ENCODE measurements at regions not wholly inside any gene's neighbourhood (a gene's known extent, or its start where the extent isn't known, plus 50 kb on each side); places are given as distances from the start of the nearest gene placed in this dataset.

DNA sequence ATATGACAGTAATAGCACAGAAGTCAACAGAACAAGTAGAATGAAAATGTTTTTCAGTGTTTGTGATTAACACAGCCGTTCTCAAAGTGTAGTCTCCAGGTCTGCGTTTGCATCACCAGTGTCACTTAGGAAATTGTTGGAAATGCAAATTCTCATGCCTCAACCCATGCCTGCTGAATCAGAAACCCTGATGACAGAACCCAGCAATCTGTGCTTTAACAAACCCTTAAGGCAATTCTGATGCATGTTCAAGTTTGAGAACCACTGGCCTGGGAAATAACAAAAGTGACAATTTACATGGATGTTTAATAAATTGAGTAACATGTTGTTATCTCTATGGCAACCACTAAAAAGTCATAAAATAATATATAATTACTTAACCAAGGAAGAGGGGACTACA is 103.1 kb upstream of the ATP11B start:
- no peaks in the 10 kb centered on the region for H3K9me3 ChIP-seq (replicated peaks; ENCODE audit: control insufficient read depth, low read depth, low read length)
- H3K4me1 ChIP-seq (ENCODE audit: control insufficient read depth, insufficient read depth, low read length): no peaks in the 10 kb centered on the region
- no peaks in the 10 kb centered on the region for H3K36me3 ChIP-seq (ENCODE audit: control insufficient read depth, insufficient read depth, low read length)
- H3K27ac ChIP-seq (ENCODE audit: low read length): no peak overlapping the region
- 60% methylated on average over 1 of the region's 2 CpGs for WGBS (ENCODE audit: insufficient coverage)
- H3K4me3 ChIP-seq (ENCODE audit: low read length): no peak overlapping the region
- peaks cover 5% of the 10 kb centered on the region for H3K27me3 ChIP-seq (ENCODE audit: control insufficient read depth, insufficient read depth, low read length)
- no peak for DNase-seq

DNA sequence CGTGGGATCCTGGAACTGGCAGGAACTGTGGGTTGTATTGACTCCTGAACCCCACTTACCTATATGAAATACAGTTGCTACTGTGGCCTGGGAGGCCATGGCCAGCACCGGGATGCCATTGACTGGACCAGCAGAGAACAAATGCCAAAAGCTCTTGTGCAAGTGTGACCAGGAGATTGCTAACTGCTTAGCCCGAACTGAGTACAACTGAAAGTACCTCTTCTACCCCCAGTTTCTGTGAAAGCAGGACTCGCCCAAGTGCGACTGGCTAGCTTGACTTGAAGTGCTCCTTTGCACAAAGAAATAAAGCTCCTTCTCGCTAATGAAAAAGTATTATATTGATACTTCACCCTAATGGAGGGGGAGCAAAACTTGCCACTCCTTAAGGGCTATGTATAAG is 101.3 kb upstream of the ATP11B start:
- no peaks in the 10 kb centered on the region for H3K36me3 ChIP-seq (ENCODE audit: control insufficient read depth, insufficient read depth, low read length)
- H3K4me1 ChIP-seq (ENCODE audit: control insufficient read depth, insufficient read depth, low read length): no peaks in the 10 kb centered on the region
- no peak overlapping the region for H3K4me3 ChIP-seq (ENCODE audit: low read length)
- peaks cover 4% of the 10 kb centered on the region for H3K27me3 ChIP-seq (ENCODE audit: control insufficient read depth, insufficient read depth, low read length)
- no peaks in the 10 kb centered on the region for H3K9me3 ChIP-seq (replicated peaks; ENCODE audit: control insufficient read depth, low read depth, low read length)
- H3K27ac ChIP-seq (ENCODE audit: low read length): no peak overlapping the region
- DNase-seq: no peak
- 84% methylated on average over 2 of the region's 6 CpGs for WGBS (ENCODE audit: insufficient coverage)

DNA sequence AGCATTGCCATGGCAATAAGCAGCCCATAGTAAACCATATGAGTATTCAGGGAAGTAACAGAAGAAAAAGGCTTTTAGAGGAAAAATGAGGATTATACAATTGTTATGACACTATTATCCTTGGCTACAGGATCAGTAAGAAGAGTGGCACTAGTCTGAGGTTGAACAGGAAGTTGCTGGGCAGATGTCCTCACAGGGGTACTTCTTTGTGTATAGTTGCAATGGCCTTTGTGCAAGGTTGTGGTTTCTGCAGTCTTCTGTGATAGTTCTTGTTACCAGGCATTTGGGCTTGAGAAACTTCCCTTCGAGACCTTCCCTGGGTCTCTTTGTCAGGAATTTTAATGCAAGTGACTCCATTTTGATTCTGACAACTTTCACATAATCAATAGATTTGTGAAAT is 100.6 kb upstream of the ATP11B start:
- H3K9me3 ChIP-seq (replicated peaks; ENCODE audit: control insufficient read depth, low read depth, low read length): no peaks in the 10 kb centered on the region
- no peaks in the 10 kb centered on the region for H3K4me1 ChIP-seq (ENCODE audit: control insufficient read depth, insufficient read depth, low read length)
- WGBS (ENCODE audit: insufficient coverage): no CpG with 5 or more reads among the region's 1 CpG
- H3K36me3 ChIP-seq (ENCODE audit: control insufficient read depth, insufficient read depth, low read length): no peaks in the 10 kb centered on the region
- DNase-seq: no peak
- H3K4me3 ChIP-seq (ENCODE audit: low read length): no peak overlapping the region
- no peaks in the 10 kb centered on the region for H3K27me3 ChIP-seq (ENCODE audit: control insufficient read depth, insufficient read depth, low read length)
- H3K27ac ChIP-seq (ENCODE audit: low read length): no peak overlapping the region

DNA sequence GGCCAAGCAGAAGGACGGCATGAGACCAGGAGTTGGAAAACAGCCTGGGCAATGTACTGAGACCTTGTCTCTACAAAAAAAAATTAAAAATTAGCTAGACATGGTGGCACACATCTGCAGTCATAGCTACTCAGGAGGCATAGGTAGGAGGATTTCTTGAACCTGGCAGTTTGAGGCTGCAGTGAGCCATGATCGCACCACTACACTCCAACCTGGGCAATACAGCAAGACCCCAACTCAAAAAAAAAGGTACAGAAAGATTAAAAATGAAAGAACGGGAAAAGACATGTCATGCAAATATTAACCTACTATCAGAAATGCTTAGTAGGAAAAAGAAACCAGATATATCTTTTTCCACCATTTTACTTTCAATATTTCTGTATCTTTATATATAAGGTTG is 99.6 kb upstream of the ATP11B start:
- Histone ChIP-seq H3K27me3 (ENCODE audit: control insufficient read depth, insufficient read depth, low read length) (no peaks in the 10 kb centered on the region), H3K4me1 (ENCODE audit: control insufficient read depth, insufficient read depth, low read length) (no peaks in the 10 kb centered on the region), H3K9me3 (replicated peaks; ENCODE audit: control insufficient read depth, low read depth, low read length) (no peaks in the 10 kb centered on the region), H3K27ac (ENCODE audit: low read length) (no peak overlapping the region), H3K4me3 (ENCODE audit: low read length) (no peak overlapping the region), H3K36me3 (ENCODE audit: control insufficient read depth, insufficient read depth, low read length) (no peaks in the 10 kb centered on the region)
- no peak for DNase-seq
- WGBS (ENCODE audit: insufficient coverage): no CpG with 5 or more reads among the region's 3 CpGs

DNA sequence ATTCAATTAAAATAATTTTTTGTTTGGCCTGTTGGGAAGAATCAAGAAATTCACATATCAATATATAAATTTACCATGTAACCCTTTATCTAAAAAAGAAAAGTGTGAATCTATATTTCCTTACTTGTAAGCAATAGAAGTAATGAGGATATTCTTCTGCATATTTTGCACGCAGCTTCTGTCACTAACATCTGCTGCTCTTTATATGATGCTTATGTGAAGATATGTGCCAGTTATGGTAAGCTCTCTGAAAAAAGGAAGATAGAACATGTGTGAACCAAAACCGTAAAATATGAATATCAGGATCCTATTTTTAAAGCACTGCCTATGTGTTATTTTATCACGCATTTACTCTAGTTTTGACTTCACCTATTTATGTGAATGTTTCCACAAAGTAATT is 96.4 kb upstream of the ATP11B start:
- DNase-seq: no peak
- 36% methylated on average over 1 of the region's 3 CpGs for WGBS (ENCODE audit: insufficient coverage)
- Histone ChIP-seq H3K27ac (ENCODE audit: low read length) (no peak overlapping the region), H3K27me3 (ENCODE audit: control insufficient read depth, insufficient read depth, low read length) (no peaks in the 10 kb centered on the region), H3K9me3 (replicated peaks; ENCODE audit: control insufficient read depth, low read depth, low read length) (no peaks in the 10 kb centered on the region), H3K36me3 (ENCODE audit: control insufficient read depth, insufficient read depth, low read length) (no peaks in the 10 kb centered on the region), H3K4me3 (ENCODE audit: low read length) (no peak overlapping the region), H3K4me1 (ENCODE audit: control insufficient read depth, insufficient read depth, low read length) (no peaks in the 10 kb centered on the region)

DNA sequence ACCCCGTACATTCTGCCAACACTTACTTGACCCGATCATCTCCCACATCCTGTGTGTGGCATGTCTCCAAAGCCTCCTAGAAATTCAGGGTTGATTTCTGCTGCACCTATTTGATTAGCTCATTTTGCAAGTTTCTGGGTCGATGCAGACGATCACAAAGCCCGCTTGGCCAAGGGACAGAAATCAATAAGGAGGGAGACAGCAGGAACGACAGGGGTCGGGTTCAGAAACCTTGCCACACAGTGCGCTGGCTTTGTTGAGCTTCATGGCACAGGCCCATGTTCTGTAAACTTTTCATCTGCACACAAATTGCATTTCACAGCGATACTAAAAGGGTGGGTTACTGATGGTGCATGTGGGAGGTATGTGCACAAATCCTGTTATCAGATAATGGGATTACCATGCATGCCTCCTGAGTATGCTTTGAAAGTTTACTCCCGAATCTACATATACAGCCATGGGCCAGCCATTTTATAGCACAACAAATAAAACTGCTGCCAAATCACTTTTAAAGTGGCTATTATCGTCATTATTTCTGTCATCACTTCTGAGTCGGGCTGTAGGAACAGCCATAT is 95.9 kb upstream of the ATP11B start:
- Histone ChIP-seq H3K9me3 (replicated peaks; ENCODE audit: control insufficient read depth, low read depth, low read length) (no peaks in the 10 kb centered on the region), H3K27ac (ENCODE audit: low read length) (no peak overlapping the region), H3K36me3 (ENCODE audit: control insufficient read depth, insufficient read depth, low read length) (no peaks in the 10 kb centered on the region), H3K27me3 (ENCODE audit: control insufficient read depth, insufficient read depth, low read length) (no peaks in the 10 kb centered on the region), H3K4me1 (ENCODE audit: control insufficient read depth, insufficient read depth, low read length) (no peaks in the 10 kb centered on the region), H3K4me3 (ENCODE audit: low read length) (no peak overlapping the region)
- 49% methylated on average over 8 of the region's 12 CpGs for WGBS (ENCODE audit: insufficient coverage)
- no peak for DNase-seq

DNA sequence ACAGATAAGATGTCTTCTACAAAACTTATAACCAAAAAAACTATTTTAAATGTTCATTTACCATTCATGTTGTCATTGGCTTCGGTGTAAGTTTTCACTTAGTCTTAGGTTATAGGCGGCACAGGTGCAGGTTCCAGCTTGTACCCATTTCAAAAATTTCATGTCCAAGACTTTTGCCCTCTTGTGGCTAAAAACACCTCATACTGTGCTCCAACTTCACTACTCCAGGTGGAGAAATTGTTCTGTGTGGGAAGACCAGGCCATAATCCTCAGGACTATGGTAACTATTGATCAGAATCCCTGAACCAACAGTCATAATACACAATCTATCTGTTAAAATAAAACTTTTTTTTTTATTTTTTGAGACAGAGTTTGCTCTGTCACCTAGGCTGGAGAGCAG is 95.2 kb upstream of the ATP11B start:
- no peaks in the 10 kb centered on the region for H3K36me3 ChIP-seq (ENCODE audit: control insufficient read depth, insufficient read depth, low read length)
- H3K27ac ChIP-seq (ENCODE audit: low read length): no peak overlapping the region
- no peaks in the 10 kb centered on the region for H3K27me3 ChIP-seq (ENCODE audit: control insufficient read depth, insufficient read depth, low read length)
- H3K4me3 ChIP-seq (ENCODE audit: low read length): no peak overlapping the region
- DNase-seq: no peak
- no peaks in the 10 kb centered on the region for H3K4me1 ChIP-seq (ENCODE audit: control insufficient read depth, insufficient read depth, low read length)
- H3K9me3 ChIP-seq (replicated peaks; ENCODE audit: control insufficient read depth, low read depth, low read length): no peaks in the 10 kb centered on the region
- WGBS (ENCODE audit: insufficient coverage): no CpG with 5 or more reads among the region's 2 CpGs

DNA sequence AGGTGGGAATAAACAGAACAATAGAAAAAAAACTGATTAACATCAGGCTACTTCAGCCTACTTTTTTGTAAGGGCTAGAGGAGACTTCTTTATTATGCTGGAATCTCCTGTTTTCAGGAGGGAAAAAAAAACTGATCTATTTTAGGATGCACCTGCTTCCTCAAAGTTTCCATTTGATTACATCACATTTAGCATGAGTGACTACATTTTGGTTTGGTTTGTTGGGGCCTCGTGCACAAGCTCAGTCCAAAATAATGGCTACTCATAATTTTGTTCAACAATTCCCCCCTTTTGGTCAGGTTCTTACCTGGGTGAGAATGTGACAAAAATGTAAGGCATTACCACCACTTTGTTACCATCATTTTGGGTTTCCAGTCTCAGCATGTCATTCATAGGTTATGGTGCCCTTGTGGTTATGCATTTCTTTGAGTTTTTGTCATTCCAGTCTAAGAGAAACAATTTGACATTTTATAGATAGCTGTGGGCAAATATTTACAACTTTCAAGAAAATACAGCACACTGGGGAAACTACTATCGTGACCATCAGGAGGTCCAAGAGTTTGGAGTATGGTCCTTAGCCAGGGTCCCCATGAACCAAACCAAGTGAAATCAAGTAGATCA is 93.6 kb upstream of the ATP11B start:
- no peak overlapping the region for H3K27ac ChIP-seq (ENCODE audit: low read length)
- no peaks in the 10 kb centered on the region for H3K36me3 ChIP-seq (ENCODE audit: control insufficient read depth, insufficient read depth, low read length)
- no peaks in the 10 kb centered on the region for H3K4me1 ChIP-seq (ENCODE audit: control insufficient read depth, insufficient read depth, low read length)
- no peak overlapping the region for H3K4me3 ChIP-seq (ENCODE audit: low read length)
- no peaks in the 10 kb centered on the region for H3K27me3 ChIP-seq (ENCODE audit: control insufficient read depth, insufficient read depth, low read length)
- no peaks in the 10 kb centered on the region for H3K9me3 ChIP-seq (replicated peaks; ENCODE audit: control insufficient read depth, low read depth, low read length)
- no peak for DNase-seq
- WGBS (ENCODE audit: insufficient coverage): no CpG with 5 or more reads among the region's 2 CpGs

DNA sequence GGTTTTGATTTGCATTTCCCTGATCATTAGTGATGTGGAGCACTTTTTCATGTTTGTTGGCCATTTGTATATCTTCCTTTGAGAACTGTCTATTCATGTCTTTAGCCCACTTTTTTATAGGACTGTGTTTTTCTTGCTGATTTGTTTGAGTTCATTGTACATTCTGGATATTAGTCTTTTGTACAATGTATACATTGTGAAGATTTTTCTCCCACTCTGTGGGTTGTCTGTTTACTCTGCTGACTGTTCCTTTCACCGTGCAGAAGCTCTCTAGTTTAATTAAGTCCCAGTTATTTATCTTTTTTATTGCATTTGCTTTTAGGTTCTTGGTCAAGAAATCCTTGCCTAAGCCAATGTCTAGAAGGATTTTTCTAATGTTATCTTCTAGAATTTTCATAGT is 91.1 kb upstream of the ATP11B start:
- H3K9me3 ChIP-seq (replicated peaks; ENCODE audit: control insufficient read depth, low read depth, low read length): no peaks in the 10 kb centered on the region
- H3K4me1 ChIP-seq (ENCODE audit: control insufficient read depth, insufficient read depth, low read length): no peaks in the 10 kb centered on the region
- WGBS (ENCODE audit: insufficient coverage): no CpG with 5 or more reads among the region's 1 CpG
- H3K27ac ChIP-seq (ENCODE audit: low read length): no peak overlapping the region
- H3K27me3 ChIP-seq (ENCODE audit: control insufficient read depth, insufficient read depth, low read length): no peaks in the 10 kb centered on the region
- no peak overlapping the region for H3K4me3 ChIP-seq (ENCODE audit: low read length)
- DNase-seq: no peak
- no peaks in the 10 kb centered on the region for H3K36me3 ChIP-seq (ENCODE audit: control insufficient read depth, insufficient read depth, low read length)

DNA sequence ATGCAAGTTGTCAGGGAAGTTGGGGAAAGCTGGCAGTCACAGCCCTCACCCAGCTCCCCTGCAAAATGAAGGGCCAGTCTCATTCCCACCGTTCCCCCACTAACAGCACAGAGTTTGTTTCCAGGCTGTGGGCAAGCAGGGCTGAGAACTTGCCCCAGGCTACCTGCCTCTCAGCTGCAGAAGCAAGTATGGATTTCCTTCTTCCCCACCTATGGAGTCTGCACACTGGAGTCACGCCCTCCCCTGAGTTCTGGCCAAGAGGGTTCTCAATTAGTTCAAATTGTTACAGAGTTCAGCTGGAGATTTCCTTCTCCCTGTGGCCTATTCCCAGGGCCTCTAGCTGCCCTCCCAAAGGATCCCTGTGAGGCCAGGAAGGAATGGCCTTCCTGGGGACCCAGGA is 90.1 kb upstream of the ATP11B start:
- no peaks in the 10 kb centered on the region for H3K27me3 ChIP-seq (ENCODE audit: control insufficient read depth, insufficient read depth, low read length)
- H3K4me3 ChIP-seq (ENCODE audit: low read length): no peak overlapping the region
- no peaks in the 10 kb centered on the region for H3K36me3 ChIP-seq (ENCODE audit: control insufficient read depth, insufficient read depth, low read length)
- no peaks in the 10 kb centered on the region for H3K4me1 ChIP-seq (ENCODE audit: control insufficient read depth, insufficient read depth, low read length)
- WGBS (ENCODE audit: insufficient coverage): 83% methylated on average over 1 of the region's 2 CpGs
- DNase-seq: no peak
- H3K27ac ChIP-seq (ENCODE audit: low read length): no peak overlapping the region
- H3K9me3 ChIP-seq (replicated peaks; ENCODE audit: control insufficient read depth, low read depth, low read length): no peaks in the 10 kb centered on the region

DNA sequence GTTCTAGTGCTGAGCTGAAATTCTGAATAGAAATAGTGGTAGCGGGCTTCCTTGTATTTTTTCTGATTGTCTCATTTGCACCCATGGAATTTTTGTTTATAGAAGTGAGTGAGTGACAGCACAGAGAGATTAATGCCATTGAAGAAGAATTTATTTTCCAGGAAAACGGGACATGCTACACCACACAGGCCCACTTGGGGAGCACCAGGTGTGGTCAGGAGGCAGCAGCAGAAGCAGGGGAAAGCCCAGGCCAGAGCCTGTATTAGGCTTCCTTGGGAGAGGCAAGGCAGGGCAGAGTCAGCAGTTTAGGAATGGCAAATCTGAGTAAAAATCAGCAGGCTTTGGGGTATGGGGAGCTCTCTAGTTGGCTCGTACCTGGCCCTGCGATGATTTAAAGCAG is 88.4 kb upstream of the ATP11B start:
- no peak for DNase-seq
- WGBS (ENCODE audit: insufficient coverage): 87% methylated on average over 3 of the region's 4 CpGs
- Histone ChIP-seq H3K9me3 (replicated peaks; ENCODE audit: control insufficient read depth, low read depth, low read length) (no peaks in the 10 kb centered on the region), H3K36me3 (ENCODE audit: control insufficient read depth, insufficient read depth, low read length) (no peaks in the 10 kb centered on the region), H3K27me3 (ENCODE audit: control insufficient read depth, insufficient read depth, low read length) (no peaks in the 10 kb centered on the region), H3K4me1 (ENCODE audit: control insufficient read depth, insufficient read depth, low read length) (no peaks in the 10 kb centered on the region), H3K4me3 (ENCODE audit: low read length) (no peak overlapping the region), H3K27ac (ENCODE audit: low read length) (no peak overlapping the region)
